ENCODE measurements at regions not wholly inside any gene's neighbourhood (a gene's known extent, or its start where the extent isn't known, plus 50 kb on each side); places are given as distances from the start of the nearest gene placed in this dataset.

- TF ChIP-seq EP300 (IDR thresholded peaks at IDR 0.05; ENCODE audit: borderline replicate concordance in 1 of 2, control insufficient read depth in 1 of 2, low read depth in 2 of 2, low read length in 2 of 2): peak; percentile 59 to 98; a peak in 3 of 4 replicates
- TF ChIP-seq NFYB (IDR thresholded peaks at IDR 0.05; ENCODE audit: insufficient read depth, low read depth, low read length): no peak
- TF ChIP-seq ZBTB4 (CRISPR knock-in tag; IDR thresholded peaks at IDR 0.05): no peak
- TF ChIP-seq NBN (IDR thresholded peaks at IDR 0.05): peak; percentile 77
- TF ChIP-seq ZBTB11 (CRISPR knock-in tag; IDR thresholded peaks at IDR 0.05): no peak
- TF ChIP-seq ELK1 (IDR thresholded peaks at IDR 0.05; ENCODE audit: low read depth, low read length): no peak
- TF ChIP-seq CBX3 (IDR thresholded peaks at IDR 0.05; ENCODE audit: borderline replicate concordance, low read depth): no peak
- no peak for TF ChIP-seq CTCF (IDR thresholded peaks at IDR 0.05 in 2 of 3, conservative IDR thresholded peaks at IDR 0.05 in 1 of 3; ENCODE audit: control insufficient read depth in 2 of 3, extremely low read depth in 1 of 3, insufficient read depth in 1 of 3, low read depth in 3 of 3, low read length in 3 of 3)
- TF ChIP-seq ZNF217 (IDR thresholded peaks at IDR 0.05): no peak; the same call in 1 of the 2 replicates
- peak; percentile 75 for TF ChIP-seq MEF2B (IDR thresholded peaks at IDR 0.05; ENCODE audit: partially characterized antibody, poor library complexity, severe bottlenecking)
- TF ChIP-seq MAX (IDR thresholded peaks at IDR 0.05; ENCODE audit: low read depth, low read length): no peak
- peak; percentile 84 for TF ChIP-seq RELB (IDR thresholded peaks at IDR 0.05; ENCODE audit: low read depth)
- TF ChIP-seq ZNF384 (IDR thresholded peaks at IDR 0.05; ENCODE audit: borderline replicate concordance, low read depth, low read length): no peak
- TF ChIP-seq RB1 (IDR thresholded peaks at IDR 0.05; ENCODE audit: borderline replicate concordance): no peak
- no peak for TF ChIP-seq ZSCAN29 (IDR thresholded peaks at IDR 0.05)
- no peak for TF ChIP-seq HSF1 (IDR thresholded peaks at IDR 0.05; ENCODE audit: low read depth, low read length)
These were observed 75.9 kb upstream of the CAMK2D start (continued) for GRCh38 chr4:113837397-113837796.
